Inflammatory macrophage treated with lipopolysaccharide for 1 hour (primary cell): ENCODE measurements at regions not wholly inside any gene's neighbourhood (a gene's known extent, or its start where the extent isn't known, plus 50 kb on each side); places are given as distances from the start of the nearest gene placed in this dataset.

Experiments used
- DNase-seq, 2 donors: peaks; one replicate each; pipeline ENCODE4 v3.0.0-alpha.2; 2020 to 2022

GRCh38 chr15:60095711-60096110, 91.6 kb downstream of the FOXB1 start:
- DNase-seq = no peak

- no peak for DNase-seq
These were observed 92.0 kb downstream of the FOXB1 start for GRCh38 chr15:60096157-60096556.

GRCh38 chr15:60101416-60101815, 97.3 kb downstream of the FOXB1 start:
- no peak for DNase-seq

GRCh38 chr15:60102748-60103147, 98.6 kb downstream of the FOXB1 start:
- no peak for DNase-seq

GRCh38 chr15:60110909-60111308, 106.8 kb downstream of the FOXB1 start:
- no peak for DNase-seq

GRCh38 chr15:60115579-60116380, 111.7 kb downstream of the FOXB1 start:
- DNase-seq = no peak

- no peak for DNase-seq
These were observed 112.5 kb downstream of the FOXB1 start for GRCh38 chr15:60116456-60117089.

GRCh38 chr15:60118146-60118545, 114.0 kb downstream of the FOXB1 start:
- DNase-seq = no peak

GRCh38 chr15:60118626-60119025, 114.5 kb downstream of the FOXB1 start:
- DNase-seq = no peak

- DNase-seq = no peak
These were observed 115.0 kb downstream of the FOXB1 start for GRCh38 chr15:60119101-60119500.

GRCh38 chr15:60120100-60120499, 116.0 kb downstream of the FOXB1 start:
- DNase-seq = no peak

GRCh38 chr15:60121845-60122244, 117.7 kb downstream of the FOXB1 start:
- no peak for DNase-seq

GRCh38 chr15:60122691-60123090, 118.6 kb downstream of the FOXB1 start:
- no peak for DNase-seq

- no peak for DNase-seq
These were observed 120.5 kb downstream of the FOXB1 start for GRCh38 chr15:60124460-60125070.

- DNase-seq = no peak
These were observed 121.2 kb downstream of the FOXB1 start for GRCh38 chr15:60125334-60125733.

GRCh38 chr15:60126200-60126599, 122.1 kb downstream of the FOXB1 start:
- DNase-seq = no peak

- no peak for DNase-seq
These were observed 122.5 kb downstream of the FOXB1 start for GRCh38 chr15:60126661-60127060.

- no peak for DNase-seq
These were observed 123.9 kb downstream of the FOXB1 start for GRCh38 chr15:60128000-60128376.

- no peak for DNase-seq
These were observed 124.6 kb downstream of the FOXB1 start for GRCh38 chr15:60128710-60129109.

- DNase-seq = no peak
These were observed 126.3 kb downstream of the FOXB1 start for GRCh38 chr15:60130398-60130797.

- no peak for DNase-seq
These were observed 126.7 kb downstream of the FOXB1 start for GRCh38 chr15:60130821-60131220.

- no peak for DNase-seq
These were observed 130.5 kb downstream of the FOXB1 start for GRCh38 chr15:60134609-60135008.

GRCh38 chr15:60135961-60136360, 131.8 kb downstream of the FOXB1 start:
- DNase-seq = no peak

- DNase-seq = no peak
These were observed 133.7 kb downstream of the FOXB1 start for GRCh38 chr15:60137711-60138396.
